GM13977 (cell line): ENCODE measurements at regions not wholly inside any gene's neighbourhood (a gene's known extent, or its start where the extent isn't known, plus 50 kb on each side); places are given as distances from the start of the nearest gene placed in this dataset.

Source experiments
- DNase-seq: peaks from one replicate; pipeline ENCODE4 v3.0.0; 2012; ENCODE audit warnings: low spot score
- CTCF ChIP-seq: IDR thresholded peaks from 2 replicates; pipeline ENCODE4 v1.5.1; 2012; ENCODE audit warnings: mild to moderate bottlenecking, control low read depth; ENCODE audit not compliant: insufficient read depth; ENCODE audit errors: extremely low read depth, missing control alignments
- in situ Hi-C: fragments of 300-500 bp; cut with MboI; formaldehyde crosslinking; loops from one replicate; pipeline ENCODE4 v1.12.0; 2022; ENCODE audit warnings: low sequenced_read_pairs, low pct_unique_long_range_greater_than_20kb, mixed read lengths, inconsistent platforms; ENCODE audit not compliant: unreplicated experiment

GRCh38 chr6:105981002-105981887 lies 104.9 kb upstream of the PRDM1 start:
- in situ Hi-C loops, result no loop called here
- TF ChIP-seq CTCF, result no peak
- no peak for DNase-seq

- no peak for TF ChIP-seq CTCF
- DNase-seq, result no peak
- in situ Hi-C loops, result no loop called here
Measured at GRCh38 chr6:105978974-105979373, 107.2 kb upstream of the PRDM1 start.

- no peak for TF ChIP-seq CTCF
- in situ Hi-C loops, result no loop called here
- DNase-seq, result no peak
Measured at GRCh38 chr6:105977934-105978504, 108.1 kb upstream of the PRDM1 start.

GRCh38 chr6:105974986-105975385 lies 111.2 kb upstream of the PRDM1 start:
- in situ Hi-C loops, result no loop called here
- no peak for DNase-seq
- no peak for TF ChIP-seq CTCF

- TF ChIP-seq CTCF, result no peak
- no peak for DNase-seq
- in situ Hi-C loops, result no loop called here
Measured at GRCh38 chr6:105972440-105972839, 113.7 kb upstream of the PRDM1 start.

- no peak for DNase-seq
- no peak for TF ChIP-seq CTCF
- in situ Hi-C loops, result no loop called here
Measured at GRCh38 chr6:105968603-105969333, 117.4 kb upstream of the PRDM1 start.
